ENCODE measurements at regions not wholly inside any gene's neighbourhood (a gene's known extent, or its start where the extent isn't known, plus 50 kb on each side); places are given as distances from the start of the nearest gene placed in this dataset.
"Not testable (repeated sequence)": the region's sequence is repeated elsewhere in the genome, so short reads cannot be mapped to it uniquely, and the experiment has no call there.

DNA sequence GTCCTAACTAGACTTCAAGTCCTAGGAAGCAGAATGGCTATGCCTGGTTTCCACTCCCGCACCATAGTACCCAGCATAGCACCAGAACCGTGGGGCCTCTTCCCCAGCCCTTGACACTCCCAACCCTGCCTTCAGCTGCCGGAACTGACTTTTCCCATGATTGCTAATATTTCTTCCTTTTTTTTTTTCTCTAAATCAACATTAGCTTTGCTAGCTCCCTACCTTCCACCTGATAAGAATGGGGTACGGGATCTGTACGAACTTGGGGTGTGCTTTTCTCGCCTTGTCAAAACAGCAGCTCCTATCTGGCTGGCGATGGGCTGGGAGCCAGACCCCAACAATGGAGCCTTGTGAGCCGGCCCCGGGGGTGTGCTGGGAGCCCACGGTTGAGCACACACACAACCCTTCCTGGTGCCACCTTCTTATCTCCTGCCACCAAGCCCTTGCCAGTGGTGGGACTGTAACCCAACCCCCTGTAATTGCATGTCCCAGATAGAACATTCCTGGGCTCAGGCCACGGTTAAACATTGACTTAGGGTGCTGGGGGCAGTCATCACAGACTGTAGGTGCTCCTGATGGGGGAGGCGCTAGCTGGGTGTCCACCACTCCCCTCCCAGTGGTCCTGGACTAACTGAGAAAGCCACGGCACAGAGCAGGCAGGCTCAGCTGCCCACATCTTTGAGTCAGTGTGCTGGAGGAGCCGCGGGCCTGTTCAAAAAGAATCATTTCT, 213.0 kb upstream of the HAAO start:
- no peak for FAIRE-seq
- DNase-seq (ENCODE audit: insufficient read length, low spot score), result no peak

GRCh38 chr2:43004879-43005244, 212.5 kb upstream of the HAAO start:
- DNase-seq (ENCODE audit: insufficient read length, low spot score), result no peak

DNA sequence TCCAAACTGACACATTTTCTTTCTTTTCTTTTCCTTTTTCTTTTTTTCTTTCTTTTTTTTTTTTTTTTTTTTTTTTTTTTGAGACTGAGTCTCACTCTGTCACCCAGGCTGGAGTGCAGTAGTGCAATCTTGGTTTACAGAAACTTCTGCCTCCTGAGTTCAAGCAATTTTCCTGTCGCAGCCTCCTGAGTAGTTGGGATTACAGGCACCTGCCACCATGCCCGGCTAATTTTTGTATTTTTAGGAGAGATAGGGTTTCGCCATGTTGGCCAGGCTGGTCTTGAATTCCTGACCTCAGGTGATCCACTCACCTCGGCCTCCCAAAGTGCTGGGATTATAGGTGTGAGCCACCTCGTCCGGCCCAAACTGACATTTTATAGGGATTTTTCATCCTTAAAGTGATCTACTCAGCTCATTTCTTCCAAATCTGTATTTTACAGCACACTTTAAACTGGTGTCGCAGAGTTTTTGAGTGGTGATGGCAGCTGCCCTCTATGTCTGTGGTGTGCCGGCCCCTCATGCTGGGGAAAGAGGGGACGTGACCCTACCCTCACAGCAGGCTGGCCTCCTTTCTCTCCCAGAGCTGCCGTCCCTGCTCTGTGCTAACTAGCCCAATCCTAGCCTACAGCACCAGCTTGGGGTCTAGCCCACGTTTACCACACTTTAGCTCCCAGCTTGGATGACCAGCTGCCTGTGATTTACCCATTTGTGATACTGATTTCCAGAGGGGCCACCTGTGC, 211.9 kb upstream of the HAAO start:
- DNase-seq (ENCODE audit: insufficient read length, low spot score); FAIRE-seq: not testable (repeated sequence)

More at GRCh38 chr2:43004879-43005244, 212.5 kb upstream of the HAAO start:
- FAIRE-seq, result no peak

DNA sequence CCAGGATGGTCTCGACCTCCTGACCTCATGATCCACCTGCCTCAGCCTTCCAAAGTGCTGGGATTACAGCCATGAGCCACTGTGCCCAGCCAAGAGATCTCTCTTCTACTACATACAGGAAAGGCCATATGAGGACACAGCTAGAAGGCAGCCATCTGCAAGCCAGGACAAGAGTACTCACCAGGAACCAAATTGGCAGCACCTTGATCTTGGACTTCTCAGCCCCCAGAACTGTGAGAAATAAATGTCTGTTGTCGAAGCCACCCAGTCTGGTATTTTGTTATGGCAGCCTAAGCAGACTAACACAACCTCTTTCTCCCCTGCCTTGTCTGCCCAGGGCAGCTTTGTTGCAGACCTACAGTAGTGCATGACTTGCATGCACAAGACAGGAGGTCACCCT, 211.3 kb upstream of the HAAO start:
- DNase-seq (ENCODE audit: insufficient read length, low spot score), result no peak
- FAIRE-seq, result no peak

- FAIRE-seq (no peak), DNase-seq (ENCODE audit: insufficient read length, low spot score) (no peak)
Measured at GRCh38 chr2:43001787-43002468, 209.5 kb upstream of the HAAO start.

DNA sequence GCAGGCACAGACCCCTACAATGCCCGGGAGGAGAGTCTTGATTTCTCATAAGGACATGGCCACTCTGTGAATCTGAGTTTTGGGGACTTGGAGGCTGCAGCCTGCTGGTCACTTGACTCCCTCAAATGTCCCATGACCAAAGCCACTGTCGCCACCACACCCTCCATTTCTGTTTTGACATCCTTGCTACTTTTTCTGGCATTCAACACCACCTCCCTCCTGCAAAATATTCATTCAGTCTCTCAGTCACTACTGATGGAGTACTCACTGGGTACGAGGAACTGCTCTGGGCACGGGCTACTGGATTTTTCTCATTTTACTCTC, 208.6 kb upstream of the HAAO start:
- FAIRE-seq, result no peak
- no peak for DNase-seq (ENCODE audit: insufficient read length, low spot score)

GRCh38 chr2:43000242-43001054, 208.1 kb upstream of the HAAO start:
- no peak for FAIRE-seq
- DNase-seq (ENCODE audit: insufficient read length, low spot score), result no peak

DNA sequence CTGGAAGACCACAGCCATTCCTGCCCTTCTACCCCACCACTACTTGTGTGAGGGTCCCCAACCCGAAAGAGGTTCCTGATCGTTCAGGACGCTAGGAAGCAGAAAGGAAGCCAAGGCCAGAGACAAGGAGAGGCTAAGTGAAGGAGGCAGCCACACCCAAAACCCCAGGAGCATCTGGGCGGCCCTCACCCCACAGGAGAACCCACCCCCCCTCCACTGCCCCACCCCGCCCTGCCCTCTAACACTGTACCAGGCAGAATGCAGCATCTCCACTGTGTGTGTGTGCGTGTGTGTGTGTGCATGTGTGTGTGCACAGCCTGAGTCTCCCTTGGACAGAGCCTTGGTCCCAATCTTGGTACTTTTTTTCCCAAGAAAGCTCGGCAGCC, 207.5 kb upstream of the HAAO start:
- FAIRE-seq, result no peak

DNA sequence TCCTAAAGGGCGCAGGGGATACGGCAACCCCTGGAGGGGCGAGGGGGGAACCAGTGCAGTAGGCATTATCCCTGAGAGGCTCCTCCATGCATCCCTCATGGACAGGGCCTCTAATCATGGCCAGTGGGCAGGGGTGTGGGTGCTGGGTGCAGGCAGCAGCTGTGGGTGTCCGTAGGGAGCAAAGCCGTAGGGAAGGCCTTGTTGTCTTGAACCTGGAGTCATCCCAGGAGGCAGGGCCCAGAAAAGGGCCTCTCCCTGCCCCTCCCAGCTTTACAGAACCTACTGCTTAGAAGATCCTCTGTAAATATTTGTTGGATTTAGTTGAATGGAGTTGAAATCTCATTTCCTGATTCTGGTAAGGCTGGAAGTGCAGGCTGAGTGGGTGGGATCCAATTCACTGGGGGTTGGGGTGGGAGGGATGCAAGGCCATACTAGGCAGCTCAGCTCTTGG, 207.0 kb upstream of the HAAO start:
- DNase-seq (ENCODE audit: insufficient read length, low spot score) (no peak), FAIRE-seq (no peak)

More for the DNA sequence above, 207.5 kb upstream of the HAAO start:
- DNase-seq (ENCODE audit: insufficient read length, low spot score), result no peak

- DNase-seq (ENCODE audit: insufficient read length, low spot score) (no peak), FAIRE-seq (no peak)
Measured at GRCh38 chr2:42998721-42999120, 206.3 kb upstream of the HAAO start.

GRCh38 chr2:42996528-42996927, 204.1 kb upstream of the HAAO start:
- FAIRE-seq, result no peak
- DNase-seq (ENCODE audit: insufficient read length, low spot score), result no peak

- DNase-seq (ENCODE audit: insufficient read length, low spot score), result no peak
- FAIRE-seq, result no peak
Measured at GRCh38 chr2:42995752-42996422, 203.5 kb upstream of the HAAO start.

DNA sequence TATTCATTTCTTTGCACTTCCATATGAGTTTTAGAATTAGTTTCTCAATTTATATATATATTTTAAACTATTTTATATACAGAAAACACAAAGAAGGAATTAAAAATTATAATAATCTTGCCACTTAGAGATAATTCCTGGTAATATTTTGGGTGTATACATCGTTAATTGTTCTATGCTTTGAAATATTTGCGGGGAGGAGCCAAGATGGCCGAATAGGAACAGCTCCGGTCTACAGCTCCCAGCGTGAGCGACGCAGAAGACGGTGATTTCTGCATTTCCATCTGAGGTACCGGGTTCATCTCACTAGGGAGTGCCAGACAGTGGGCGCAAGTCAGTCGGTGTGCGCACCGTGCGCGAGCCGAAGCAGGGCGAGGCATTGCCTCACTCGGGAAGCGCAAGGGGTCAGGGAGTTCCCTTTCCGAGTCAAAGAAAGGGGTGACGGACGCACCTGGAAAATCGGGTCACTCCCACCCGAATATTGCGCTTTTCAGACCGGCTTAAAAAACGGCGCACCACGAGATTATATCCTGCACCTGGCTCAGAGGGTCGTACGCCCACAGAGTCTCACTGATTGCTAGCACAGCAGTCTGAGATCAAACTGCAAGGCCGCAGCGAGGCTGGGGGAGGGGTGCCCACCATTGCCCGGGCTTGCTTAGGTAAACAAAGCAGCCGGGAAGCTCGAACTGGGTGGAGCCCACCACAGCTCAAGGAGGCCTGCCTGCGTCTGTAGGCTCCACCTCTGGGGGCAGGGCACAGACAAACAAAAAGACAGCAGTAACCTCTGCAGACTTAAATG, 197.1 kb upstream of the HAAO start:
- FAIRE-seq; DNase-seq (ENCODE audit: insufficient read length, low spot score): not testable (repeated sequence)

- FAIRE-seq; DNase-seq (ENCODE audit: insufficient read length, low spot score): not testable (repeated sequence)
Measured at GRCh38 chr2:42988055-42988454, 195.7 kb upstream of the HAAO start.

- no peak for DNase-seq (ENCODE audit: insufficient read length, low spot score)
- FAIRE-seq, result no peak
Measured at GRCh38 chr2:42987112-42987922, 194.9 kb upstream of the HAAO start.

GRCh38 chr2:42984617-42985016, 192.2 kb upstream of the HAAO start:
- FAIRE-seq, result no peak
- DNase-seq (ENCODE audit: insufficient read length, low spot score), result no peak

DNA sequence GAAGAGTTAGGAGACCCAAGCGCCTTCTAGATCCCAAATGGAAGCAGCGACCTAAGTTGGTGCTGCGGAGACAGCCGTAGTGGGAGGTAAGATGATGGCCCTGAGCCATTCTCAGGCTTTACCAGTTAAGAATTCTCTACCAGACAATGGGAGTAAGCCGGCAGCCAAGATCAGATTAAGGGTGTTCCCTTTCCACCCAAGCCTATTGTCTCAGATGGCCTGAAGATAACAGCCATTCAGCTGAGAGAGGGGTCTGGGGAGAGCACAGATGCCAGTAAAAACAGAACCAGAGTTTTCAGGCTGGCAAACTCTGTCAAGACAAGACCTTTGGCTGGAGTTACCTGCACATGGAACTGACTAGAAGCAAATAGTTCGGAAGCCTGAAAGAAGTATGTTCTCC, 191.7 kb upstream of the HAAO start:
- no peak for FAIRE-seq
- no peak for DNase-seq (ENCODE audit: insufficient read length, low spot score)

DNA sequence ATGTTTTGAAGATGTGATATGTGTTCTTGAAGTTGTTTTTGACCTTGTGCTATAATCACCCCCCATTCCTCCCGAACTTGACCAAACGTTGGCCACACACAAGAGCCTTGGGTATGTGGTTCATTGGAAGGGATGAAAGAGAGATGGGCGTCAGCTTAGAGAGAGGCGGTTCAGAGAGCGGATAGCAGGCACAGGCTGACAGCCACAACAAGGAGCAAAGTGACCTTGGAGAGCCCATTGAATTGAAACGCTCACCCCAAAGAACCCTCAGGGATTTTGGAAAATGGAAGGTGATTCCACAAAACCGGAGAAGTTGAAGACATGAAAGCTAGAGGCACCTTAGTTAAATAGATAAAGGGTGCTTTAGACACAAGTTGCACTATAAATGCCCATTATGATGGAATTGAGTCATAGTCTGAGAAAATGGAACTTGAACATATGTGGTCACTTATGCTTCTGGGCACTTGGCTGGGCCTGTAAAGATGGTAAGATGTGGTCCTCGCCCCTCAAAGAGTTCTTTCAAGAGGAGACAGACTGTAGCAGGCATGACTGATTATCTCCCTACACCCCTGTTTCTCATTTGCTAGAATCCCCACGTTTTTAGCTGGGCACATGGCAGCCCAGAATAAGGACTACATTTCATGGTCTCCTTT, 188.5 kb upstream of the HAAO start:
- DNase-seq (ENCODE audit: insufficient read length, low spot score) (no peak), FAIRE-seq (no peak)
